ENCODE measurements at regions not wholly inside any gene's neighbourhood (a gene's known extent, or its start where the extent isn't known, plus 50 kb on each side); places are given as distances from the start of the nearest gene placed in this dataset.
"Not testable (repeated sequence)": the region's sequence is repeated elsewhere in the genome, so short reads cannot be mapped to it uniquely, and the experiment has no call there.

GRCh38 chr17:83159204-83160049 lies 80.0 kb downstream of the METRNL start:
- DNase-seq, result no peak

- DNase-seq, result no peak
These were observed 81.3 kb downstream of the METRNL start for GRCh38 chr17:83160443-83161297.

GRCh38 chr17:83161298-83162034 lies 82.1 kb downstream of the METRNL start:
- no peak for DNase-seq

- DNase-seq, result no peak
These were observed 82.8 kb downstream of the METRNL start for GRCh38 chr17:83162035-83162745.

GRCh38 chr17:83164490-83164889 lies 85.1 kb downstream of the METRNL start:
- no peak for DNase-seq

- DNase-seq, result no peak
These were observed 91.3 kb downstream of the METRNL start for GRCh38 chr17:83170571-83171260.

GRCh38 chr17:83171661-83172060 lies 92.3 kb downstream of the METRNL start:
- DNase-seq, result no peak

GRCh38 chr17:83172099-83172498 lies 92.7 kb downstream of the METRNL start:
- DNase-seq, result not testable (repeated sequence)

GRCh38 chr17:83172646-83173045 lies 93.2 kb downstream of the METRNL start:
- not testable (repeated sequence) for DNase-seq

- DNase-seq, result not testable (repeated sequence)
These were observed 93.9 kb downstream of the METRNL start for GRCh38 chr17:83173180-83173913.

GRCh38 chr17:83173914-83174361 lies 94.5 kb downstream of the METRNL start:
- no peak for DNase-seq

GRCh38 chr17:83174362-83175118 lies 95.1 kb downstream of the METRNL start:
- no peak for DNase-seq

- DNase-seq, result no peak
These were observed 95.9 kb downstream of the METRNL start for GRCh38 chr17:83175119-83175821.

- DNase-seq, result no peak
These were observed 96.6 kb downstream of the METRNL start for GRCh38 chr17:83175822-83176622.

GRCh38 chr17:83176623-83177583 lies 97.5 kb downstream of the METRNL start:
- DNase-seq, result no peak

GRCh38 chr17:83177611-83178532 lies 98.5 kb downstream of the METRNL start:
- DNase-seq, result no peak

All from stimulated activated CD4-positive, alpha-beta T cell treated with anti-CD3 and anti-CD28 coated beads, Interleukin-12 subunit alpha, Interleukin-12 subunit beta, amount 100 ng/mL, for 4 hours (primary cell).